Activated CD8-positive, alpha-beta memory T cell treated with anti-CD3 and anti-CD28 coated beads for 24 hours (primary cell): ENCODE measurements at regions not wholly inside any gene's neighbourhood (a gene's known extent, or its start where the extent isn't known, plus 50 kb on each side); places are given as distances from the start of the nearest gene placed in this dataset.

Experiments
- DNase-seq: peaks from one replicate; pipeline ENCODE4 v3.0.0-alpha.2; 2020

DNA sequence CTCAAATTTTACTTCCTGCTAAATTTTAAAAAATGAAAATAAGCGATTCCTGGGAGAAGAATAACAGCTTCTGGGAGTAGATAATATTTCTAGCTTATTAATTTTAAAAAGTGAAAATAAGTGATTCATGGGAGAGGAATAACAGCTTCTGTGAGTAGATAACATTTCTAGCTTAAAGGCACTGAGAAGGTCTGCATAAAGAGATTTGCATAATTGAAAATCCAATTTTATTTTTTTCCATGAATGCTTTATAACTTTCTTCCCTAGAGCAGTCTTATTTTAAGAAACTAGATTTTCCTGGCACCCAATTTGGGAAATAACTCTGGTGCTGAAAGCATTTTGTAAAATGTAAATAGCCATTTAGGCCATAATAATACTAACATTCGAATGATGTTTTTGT is 65.9 kb upstream of the ASTN2 start:
- DNase-seq: no peak

DNA sequence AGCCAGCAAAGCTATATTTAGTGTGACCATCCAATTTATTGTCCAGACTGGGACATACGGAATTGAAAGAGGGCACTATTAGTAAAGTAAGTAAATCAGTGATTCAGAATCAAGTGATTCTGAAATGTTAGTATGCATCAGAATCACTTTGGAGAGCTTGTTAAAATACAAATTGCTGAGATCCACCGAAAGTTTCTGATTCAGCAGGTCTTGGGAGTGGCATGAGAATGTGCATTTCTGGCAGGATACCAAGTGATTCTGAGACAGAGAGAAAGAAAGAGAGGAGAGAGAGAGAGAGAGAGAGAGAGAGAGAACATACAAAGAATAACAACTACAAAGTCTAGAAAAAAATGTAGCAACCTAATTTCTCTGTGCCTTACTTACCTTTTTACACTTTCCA is 65.4 kb upstream of the ASTN2 start:
- no peak for DNase-seq

DNA sequence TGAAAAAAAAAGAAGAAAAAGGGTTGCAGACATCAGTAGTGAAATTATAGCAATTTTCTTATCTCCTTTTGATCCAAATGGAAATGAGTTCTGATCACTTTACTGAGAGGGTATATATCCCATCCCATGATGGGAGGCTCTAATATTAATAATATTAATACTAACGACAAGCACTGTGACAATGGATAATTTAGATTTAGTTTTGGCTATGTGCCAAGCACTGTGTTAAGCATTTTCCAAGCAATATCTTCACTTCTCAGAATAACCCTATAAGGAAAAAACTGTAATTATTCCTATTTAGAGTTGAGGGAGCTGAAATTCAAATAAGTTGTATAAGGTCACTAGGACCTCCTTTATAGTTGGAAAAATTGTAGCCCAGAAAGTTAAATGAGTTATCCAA is 58.4 kb upstream of the ASTN2 start:
- DNase-seq: no peak

DNA sequence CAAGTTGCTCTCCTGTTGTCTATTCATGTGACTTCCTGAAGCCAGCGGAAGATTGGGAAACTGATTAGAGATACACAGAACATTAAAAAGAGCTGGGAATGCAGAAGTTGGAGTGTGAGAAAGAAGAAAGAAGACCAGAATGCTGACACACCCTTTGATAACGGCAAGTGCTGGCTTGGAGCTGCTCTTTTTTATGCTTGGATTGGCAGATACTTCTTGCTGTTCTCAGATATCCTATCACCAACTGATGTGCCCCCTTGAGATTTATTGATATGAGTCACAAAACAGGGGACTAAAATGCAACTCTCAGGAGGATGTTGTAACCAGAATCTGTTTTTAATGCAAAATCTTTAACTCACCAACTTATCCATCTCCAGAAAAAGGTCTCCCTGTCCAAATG is 56.0 kb upstream of the ASTN2 start:
- DNase-seq: no peak

DNA sequence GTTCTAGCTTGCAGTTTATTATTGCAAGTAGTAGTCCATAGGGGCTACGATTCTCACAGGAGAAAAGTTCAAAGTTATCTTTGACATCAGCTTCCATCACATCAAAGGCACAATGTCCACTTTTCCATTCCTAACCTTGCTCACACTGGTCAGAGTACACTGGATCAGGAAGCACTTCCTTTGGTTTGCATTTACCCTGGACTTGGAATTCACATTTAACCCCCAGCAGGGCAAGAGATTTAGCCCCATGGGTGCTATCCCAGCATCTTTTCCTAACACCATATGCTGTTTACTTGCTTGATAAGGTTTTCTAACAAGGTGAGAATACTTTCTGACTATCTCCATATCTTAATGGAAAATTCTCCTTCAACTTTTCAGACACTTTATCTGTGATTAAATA is 55.6 kb upstream of the ASTN2 start:
- no peak for DNase-seq

DNA sequence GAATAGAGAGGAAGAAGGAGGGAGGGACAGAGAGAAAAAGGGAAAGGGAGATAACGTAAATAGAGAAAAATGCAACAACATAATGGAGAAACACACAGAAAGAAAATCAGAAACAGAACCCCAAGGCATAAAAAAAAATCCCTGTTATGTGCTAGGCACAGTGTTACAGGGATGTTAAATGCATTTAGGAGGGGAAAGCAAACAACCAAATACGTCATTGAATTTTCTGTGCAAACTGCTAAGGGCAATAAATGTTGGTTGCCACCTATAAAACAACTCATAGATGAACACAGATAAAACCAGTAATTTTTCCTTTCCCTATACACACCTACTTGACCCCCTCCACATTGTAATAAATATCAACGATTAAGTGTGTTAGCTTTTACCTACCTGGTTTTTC is 51.3 kb upstream of the ASTN2 start:
- DNase-seq: no peak

DNA sequence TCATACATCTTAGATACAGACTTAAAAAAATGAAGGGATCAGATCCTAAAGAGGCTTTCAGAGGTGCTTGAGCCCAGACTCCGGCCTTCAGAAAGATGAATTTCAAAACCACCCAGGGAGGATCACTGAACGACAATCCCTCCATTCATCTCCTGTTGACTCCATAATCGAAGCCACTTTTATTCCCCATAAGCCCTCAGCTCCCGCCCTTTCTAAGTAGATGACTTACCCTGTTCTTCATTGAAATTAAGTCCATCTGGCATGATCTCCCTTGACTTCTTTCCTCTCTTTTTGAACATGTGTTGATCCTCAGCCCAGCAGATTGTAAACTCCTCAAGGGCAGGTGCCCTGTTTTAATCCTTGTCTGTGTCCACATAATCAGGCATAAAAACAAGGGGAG is 50.8 kb upstream of the ASTN2 start:
- no peak for DNase-seq

DNA sequence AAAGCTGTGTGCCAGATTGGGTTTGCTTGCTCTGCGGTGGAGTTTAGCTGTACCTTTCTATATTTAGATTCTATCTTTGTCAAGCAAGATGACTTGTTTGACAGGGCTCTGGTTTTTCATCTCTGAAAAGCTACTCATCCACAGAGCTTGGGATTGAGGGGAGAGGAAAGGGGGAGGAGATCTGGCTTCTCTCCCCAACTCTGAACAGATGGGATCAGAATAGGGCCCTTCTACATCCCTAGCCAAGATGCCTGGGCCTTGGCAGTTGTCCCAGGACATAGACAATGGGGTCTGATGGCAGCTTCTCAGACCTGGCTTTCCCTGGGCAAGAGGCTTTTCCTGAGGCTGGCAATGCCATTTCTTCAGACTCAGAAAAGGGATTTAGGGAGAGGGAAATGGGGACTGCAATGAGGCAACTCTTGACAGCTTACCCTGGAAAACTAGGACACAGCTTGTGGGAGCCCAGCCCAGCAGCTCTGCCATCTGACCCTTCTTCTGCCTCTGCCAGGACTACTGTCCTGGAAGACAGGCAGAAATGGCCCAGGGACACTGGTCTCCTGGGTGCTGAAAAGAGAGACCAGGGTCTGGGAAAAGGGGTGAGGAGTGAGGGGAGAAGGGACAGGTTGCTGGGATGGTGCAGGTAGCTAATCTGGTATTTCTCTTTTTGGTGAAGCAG is 50.2 kb upstream of the ASTN2 start:
- DNase-seq: no peak
